HG02759 (cell line): ENCODE measurements at regions not wholly inside any gene's neighbourhood (a gene's known extent, or its start where the extent isn't known, plus 50 kb on each side); places are given as distances from the start of the nearest gene placed in this dataset.

Source experiments
- ATAC-seq: cut with Tn5 transposase; IDR thresholded peaks from one replicate; pipeline ENCODE4 v1.9.1; 2021; ENCODE audit warnings: mild to moderate bottlenecking, moderate library complexity; ENCODE audit not compliant: unreplicated experiment

DNA sequence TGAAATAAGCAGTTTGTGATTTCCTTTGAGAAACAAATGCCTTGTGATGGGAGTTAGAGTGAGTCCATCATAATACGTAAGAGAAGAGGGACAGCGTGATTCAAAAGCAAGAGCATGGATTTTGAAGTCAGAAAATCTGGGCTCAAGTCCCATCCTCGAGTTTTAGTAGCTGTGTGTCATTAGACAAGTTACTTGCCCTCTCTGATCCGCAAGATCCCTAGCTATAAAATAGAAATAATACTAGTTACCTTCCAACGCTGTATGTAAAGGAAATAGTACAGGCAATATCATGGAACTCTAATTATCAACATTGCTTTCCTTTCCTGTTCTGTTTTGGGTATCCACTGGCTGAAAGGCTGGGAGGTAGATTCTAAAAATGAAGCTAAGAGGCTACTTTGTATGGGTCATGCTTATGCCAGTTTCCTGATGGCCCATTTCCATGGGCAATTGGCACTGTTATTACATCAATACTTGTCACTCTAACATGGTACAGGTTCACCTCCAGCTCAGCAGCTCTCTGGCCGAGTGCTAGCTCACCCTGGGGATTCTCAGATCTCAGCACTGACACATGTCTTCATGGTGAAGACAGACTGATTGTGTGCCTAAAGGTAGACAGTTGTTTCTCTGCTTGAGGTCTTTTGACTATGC is 241.7 kb upstream of the KLF4 start:
- ATAC-seq = no peak

DNA sequence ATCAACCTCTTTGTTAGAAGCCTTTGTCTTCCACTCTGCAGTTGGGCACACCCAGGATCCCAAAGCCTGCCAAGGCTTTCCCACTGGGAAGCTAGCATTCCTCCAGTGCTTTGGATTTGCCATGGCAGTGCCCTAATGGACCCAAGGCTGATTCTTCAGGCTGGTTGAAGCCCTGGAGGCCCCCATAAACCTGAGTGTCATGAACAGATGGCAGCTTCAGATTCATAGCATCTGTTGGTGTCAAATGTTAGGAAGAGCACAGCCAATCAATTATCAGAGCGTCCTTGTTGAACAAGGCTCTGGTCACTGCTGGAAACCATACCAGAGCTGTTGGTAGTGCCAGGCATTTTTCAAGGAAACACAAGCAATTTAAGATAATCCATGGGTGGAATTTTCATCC is 241.1 kb upstream of the KLF4 start:
- ATAC-seq = no peak

DNA sequence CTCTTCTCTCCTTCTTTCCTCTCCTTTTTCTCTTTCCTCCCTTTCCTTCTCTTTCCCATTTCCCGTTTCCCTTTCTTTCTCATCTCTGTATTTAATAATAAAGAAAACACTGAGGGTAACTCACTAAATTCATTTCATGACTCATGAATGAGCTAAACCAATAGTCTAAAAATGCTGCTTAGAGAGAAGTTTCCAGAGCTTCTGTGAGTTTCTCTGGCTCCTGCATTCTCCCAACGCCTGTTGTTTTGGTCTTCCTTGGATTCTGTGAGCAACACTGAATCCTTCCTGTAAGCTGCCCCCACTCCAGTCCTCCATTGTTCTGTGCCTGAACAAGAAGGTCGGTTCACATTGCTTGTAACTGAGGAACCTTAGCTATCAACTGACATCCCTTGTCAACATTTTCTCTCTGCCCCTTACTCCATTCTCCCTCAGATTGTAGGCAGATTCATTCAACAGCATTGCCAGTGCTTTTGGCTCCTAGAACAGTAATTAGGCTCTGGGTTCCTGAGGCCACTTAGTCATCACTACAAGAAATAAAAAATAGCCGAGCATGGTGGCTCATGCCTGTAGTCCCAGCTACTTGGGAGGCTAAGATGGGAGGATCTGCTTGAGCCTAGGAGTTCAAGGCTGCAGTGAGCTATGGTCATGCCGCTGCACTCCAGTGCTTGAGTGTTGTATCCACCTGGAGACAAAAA is 237.7 kb upstream of the KLF4 start:
- ATAC-seq = no peak

DNA sequence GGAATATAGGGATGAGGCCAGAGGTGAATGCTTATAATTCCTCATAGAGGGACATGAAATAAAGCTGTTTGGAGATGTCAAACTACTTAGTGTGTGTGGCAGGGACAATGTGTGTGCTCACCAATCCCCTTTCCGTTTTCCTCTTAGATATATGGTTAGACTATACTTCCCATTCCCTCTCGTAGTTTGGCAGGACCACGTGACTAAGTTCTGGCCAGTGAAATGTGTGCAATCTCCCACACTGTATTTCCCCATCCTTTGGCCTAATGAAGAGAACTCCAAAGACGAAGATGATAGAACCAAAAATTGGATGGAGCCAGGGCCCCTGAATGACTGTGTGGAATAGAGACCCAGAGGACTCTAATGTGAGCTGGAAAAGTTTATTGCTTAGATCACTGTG is 233.4 kb upstream of the KLF4 start:
- ATAC-seq = no peak

DNA sequence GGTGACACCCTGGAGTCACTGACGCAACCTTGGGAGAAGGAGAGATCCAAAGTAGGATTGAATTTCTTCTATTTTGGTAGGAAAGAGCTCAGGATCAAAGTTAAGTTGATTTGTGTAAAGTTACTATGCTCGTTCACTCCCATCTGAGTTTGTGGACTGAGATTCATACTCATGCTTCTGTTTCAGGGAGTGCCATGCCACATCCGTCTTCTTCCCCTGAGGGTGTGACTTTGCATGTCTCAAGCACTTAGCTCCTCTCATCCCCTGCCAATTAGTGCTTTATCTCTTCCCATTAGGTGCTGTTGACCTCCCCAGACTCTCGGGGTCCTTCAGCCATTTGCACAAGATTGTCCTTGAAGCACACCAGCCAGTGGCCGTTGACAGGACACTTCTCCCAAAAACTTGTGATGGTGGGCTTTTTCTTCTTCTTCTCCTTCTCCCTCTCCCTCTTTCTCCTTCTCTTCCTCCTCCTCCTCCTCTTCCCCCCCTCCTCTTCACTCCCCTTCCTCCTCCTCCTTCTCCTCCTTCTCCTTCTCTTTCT is 232.2 kb upstream of the KLF4 start:
- ATAC-seq = no peak

DNA sequence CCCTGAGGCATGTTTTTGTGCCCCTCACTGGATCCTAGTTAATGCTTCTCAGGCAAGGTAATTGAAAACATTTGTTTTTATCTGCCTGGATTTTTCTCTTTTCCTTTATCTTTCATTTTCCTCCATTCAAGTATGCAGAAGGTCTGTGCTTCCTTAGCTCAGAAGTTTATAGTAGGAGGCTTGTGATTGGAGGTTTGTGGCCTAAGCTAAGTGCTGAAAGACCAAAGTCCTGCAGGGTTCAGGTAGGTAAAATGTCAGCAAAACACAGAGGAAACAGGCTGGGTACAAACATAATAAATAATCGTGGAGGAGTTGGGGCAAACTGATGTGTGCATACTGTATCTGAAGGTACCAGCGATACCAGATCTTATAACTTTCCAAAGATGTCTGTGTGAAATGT is 230.9 kb upstream of the KLF4 start:
- no peak for ATAC-seq

DNA sequence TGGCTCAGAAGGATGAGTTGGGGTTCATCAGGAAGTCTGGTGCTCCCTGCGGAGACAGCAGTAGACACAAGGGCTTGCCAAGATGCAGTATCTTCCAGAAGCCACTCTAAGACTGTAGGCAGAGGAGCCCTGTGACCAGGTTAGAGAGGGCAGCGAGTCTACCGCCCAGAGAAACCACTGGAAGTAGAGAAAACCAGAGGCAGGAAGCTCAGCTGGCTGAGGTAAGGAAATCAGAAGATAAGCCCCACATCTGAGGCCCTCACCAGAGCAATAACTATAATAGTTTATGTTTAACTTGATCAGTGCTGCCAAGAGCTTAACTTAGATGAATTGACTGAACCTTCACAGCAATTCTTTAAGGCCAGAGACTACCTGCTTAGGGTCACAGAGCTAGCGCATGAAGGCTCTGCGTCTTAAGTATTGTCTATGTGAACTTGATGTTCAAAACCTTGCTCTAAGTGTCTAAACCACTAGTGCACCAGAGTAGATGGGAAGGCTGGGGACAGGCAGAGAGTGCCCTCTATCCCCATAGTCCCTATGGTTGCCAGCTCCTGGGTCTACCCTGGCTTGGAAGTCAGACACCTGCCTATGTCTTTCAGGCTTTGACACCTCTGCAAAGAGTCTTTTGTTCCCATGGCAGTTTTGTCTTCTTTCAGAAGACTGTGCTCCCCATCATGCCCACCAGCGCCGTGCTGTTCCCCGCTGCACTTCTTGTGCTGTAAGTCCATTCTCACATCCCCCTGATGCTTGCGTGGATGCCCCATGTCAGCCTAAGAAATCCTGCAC is 228.2 kb upstream of the KLF4 start:
- no peak for ATAC-seq

DNA sequence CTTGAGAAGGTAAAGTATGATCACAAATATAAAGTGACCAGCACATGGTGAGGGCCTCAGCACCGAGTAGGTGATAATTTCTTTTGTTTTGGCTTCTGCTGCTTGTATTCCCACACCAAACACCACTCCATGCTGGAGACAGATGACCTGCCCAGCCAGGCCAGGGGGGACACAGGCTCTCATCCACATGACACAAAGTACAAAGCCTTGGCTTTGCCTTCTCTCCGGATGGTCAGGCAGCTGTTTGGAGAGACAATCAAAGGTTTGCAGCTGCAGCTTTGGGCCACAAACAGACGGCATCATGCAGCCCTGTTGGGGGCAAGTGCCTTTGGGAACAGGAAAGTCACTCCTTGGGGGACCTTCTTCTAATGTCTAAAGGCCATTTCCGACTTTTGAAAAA is 226.2 kb upstream of the KLF4 start:
- no peak for ATAC-seq

DNA sequence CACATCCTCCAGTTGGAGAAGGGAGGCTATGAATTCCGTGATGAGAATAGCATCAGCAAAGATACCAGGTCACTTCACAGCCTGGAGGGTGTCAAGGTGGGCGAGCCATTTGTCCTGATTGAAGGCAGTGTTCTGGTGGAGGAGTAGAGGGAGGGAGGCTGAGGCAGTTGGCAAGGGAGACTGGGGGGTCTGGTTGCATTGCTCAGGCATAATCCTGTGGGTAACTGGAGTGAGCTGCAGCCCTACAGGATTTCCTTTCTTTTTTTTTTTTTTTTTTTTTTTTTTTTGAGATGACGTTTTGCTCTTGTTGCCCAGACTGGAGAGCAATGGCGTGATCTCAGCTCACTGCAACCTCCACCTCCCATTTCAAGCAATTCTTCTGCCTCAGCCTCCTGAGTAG is 223.9 kb upstream of the KLF4 start:
- ATAC-seq = no peak

DNA sequence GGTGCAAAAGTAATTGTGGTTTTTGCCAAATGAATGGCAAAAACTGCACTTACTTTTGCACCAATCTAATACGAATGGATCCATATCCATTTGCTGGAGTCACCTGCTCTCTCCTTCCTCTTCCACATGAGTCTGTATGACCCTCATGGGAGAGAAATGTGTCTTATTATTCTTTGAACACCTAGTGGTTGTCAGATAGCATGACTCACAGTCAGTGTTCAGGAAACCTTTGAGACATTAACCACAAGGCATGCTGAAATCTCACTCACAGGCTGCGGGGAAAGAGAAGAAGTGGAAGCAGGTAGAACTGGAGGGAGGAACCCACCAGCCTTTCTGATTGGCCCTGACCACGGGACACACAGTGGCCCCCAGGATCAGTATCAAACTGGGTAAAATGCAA is 222.8 kb upstream of the KLF4 start:
- ATAC-seq = no peak

DNA sequence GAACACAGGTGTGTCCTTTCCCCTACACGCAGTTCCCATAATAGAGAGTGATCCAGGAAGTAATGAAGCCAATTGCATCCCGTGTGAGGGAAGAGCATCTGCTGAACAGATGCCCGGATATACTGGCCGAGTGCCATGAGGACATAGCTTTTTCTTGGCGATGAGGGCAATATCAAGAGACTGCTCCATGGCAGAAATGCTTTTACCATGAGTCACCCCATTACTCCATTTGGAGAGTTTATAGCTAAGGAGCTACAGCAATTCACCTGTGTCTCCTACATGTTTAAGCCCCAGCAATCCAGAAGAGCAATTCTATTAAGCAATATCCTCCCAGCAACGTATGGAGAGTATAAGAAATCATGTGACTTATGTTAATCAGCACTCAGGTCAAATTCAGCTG is 222.0 kb upstream of the KLF4 start:
- ATAC-seq = no peak

DNA sequence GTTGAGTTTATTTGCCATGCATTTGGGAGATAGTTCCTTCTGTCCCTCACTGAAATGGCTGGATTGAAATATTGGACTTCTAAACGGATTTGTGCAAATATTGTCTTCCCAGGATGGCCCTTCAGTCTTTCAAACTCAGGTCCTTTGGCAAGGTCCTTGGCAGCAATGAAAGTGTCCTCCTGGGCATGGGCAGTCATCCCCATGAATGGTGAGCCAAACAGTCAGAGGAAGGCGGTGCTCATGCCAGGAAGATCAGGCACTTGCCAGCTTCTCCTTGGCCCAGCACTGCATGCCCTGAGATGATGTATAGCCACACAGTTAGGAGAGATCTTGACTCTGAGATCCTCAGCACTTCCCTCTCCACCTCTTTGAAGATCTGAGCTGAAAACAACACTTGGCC is 221.4 kb upstream of the KLF4 start:
- no peak for ATAC-seq

DNA sequence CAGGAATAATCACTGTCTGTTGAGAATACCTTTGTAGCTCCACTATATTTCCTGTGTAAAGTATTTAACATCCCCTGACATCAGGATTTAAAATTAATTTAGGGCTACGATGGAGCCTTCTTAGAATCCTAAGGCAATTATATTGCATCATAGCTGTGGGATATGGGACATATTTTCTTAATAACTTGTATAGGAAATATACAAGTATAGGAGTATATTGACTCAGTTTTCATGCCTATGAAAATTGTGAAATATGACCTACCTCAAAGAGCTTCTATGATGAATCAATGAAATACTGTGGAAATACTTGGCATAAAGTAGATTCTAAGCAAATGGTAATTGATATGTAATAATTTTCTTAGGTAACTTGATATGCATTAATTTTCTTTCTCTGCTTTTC is 221.0 kb upstream of the KLF4 start:
- ATAC-seq = no peak

DNA sequence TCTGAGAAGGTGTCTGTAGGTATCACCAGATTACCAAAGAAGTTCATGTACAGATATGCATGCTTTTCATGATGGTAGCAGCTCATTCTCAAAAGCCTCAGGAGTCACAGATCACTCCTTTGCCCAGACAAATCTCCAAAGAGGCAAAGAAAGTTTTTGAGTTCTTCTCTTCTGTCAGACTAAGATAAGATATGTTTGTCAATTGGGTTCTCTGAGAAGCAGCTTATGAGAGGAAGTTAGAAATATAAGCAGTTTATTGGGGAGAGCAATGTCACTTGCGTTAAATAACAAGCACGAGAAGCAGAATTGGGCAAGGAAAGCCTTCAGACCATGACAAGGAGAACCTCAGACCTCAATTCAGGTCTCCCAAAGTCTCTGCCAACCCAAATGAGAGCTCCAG is 219.2 kb upstream of the KLF4 start:
- ATAC-seq = no peak

DNA sequence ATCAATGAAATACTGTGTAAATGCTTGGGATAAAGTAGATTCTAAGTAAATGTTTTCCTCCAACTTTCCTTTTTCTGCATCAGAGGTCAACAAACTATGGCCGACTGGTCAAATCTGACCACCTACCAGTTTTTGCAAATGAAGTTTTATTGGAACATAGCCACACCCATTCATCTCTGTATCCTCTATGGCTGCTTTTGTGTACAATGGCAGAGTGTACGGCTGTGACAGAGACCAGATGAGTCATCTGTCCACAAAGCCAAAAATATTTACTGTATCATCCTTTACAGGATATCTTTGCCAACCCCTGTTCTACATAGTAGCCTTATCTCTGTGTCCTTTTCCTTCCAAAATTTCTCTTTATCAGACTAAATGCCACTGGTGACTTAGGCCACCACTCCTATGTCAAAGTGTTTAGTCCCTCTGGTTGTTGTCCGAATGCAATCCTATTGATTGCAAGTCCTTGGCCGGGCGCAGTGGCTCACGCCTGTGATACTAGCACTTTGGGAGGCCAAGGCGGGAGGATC is 218.4 kb upstream of the KLF4 start:
- no peak for ATAC-seq

DNA sequence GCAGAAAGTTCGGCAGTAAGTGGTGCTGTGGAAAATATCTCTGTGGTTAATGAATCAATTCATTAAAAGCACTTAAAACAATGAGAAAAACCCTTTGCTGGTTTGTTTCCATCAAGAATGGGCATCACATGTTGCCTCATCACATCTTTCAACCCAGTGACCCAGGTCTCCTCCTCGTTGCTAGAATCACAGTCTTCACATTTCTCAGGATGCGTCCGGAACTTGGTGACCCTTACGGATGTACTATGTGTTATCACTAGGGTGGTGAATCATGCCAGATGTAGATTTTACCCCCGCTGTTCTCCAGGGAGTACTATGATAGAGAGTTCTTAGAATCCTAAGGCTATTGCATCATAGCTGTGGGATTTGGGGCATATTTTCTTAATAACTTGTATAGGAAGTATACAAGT is 217.9 kb upstream of the KLF4 start:
- ATAC-seq = no peak

DNA sequence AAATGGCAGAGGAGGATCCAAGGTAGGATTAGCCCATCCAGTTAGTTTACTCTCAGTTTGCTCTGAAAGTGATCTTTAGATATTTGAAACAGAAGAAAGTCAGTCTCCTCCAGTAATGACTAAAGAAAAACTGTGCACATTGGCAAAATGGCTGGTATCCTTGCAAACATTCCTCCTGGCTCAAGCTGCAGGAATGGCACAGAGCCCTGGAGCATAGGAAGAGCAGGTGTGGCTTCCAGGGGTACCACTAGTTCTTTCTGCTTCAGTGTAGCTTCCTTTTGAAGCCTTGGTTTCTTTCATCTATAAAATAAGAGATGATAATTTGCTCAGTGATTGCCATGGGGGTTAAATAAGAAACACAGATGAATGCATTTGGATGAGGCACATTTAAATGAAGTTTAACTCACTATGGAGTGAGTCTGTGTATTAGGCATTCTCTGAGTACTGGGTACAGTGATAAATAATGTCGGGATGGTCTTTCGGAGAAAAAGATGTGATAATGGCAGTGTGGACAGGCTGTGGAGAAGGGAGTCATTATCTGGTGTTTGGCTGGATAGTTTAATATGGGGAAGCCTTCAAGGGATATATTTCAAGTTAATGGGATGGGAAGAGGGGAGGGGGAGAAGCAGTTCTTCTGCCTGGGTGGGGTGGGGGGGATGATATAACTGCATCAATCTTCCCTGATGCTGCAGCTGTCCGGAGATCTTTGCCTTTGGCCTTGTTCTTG is 217.3 kb upstream of the KLF4 start:
- ATAC-seq = no peak

DNA sequence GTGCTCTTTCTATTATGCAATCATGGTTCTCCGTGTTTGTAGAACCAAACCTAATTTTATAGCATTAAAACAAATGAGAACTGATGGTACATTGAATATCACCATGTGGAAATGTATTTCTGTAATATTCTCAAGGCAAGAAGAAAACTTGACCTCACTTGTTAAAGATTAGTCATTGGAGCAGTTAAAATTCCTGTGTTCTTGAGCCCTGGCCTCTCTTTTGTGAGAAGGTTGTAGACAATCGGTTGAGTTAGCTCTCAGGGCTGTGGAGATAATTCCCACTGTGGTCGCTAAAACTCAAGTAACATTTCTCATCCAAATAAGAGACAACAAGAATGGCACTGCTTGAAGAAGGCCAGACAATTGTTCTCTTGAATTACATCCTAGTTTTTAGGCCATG is 216.0 kb upstream of the KLF4 start:
- no peak for ATAC-seq

DNA sequence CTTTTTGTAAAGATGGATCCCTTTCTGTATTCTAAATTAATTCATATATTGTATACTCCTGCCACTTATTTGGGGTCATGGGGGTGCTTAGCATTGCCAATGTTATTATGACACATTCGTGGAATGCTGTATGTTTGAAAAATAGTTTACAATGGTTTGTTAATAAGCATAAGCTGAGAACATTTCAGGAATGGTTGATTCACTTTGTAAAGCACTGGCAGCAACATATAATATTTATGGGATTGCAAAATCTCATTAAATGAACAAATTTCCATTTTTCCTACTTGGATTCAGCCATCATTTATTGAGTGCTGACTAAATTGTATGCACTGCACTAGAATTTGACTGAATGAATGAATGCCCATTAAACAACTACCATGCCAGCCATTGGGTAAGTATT is 215.2 kb upstream of the KLF4 start:
- no peak for ATAC-seq

DNA sequence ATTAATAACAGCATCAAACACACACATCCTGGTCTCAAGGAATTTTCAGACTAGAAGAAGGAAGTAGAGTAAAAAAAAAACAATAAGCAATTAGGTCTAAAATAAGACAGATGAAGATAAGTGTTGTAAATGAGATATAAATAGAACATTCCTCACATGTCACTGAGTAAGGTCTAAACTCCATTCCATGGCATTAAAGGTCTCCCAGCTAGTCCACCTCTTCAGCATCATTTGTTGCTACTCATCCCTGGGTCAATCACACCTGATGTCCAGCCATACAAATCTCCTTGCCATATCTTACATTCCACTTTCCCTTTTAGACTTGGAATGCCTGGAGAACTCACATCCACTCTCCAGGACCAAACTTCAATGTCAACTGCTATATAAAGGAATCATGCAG is 214.1 kb upstream of the KLF4 start:
- ATAC-seq = no peak

DNA sequence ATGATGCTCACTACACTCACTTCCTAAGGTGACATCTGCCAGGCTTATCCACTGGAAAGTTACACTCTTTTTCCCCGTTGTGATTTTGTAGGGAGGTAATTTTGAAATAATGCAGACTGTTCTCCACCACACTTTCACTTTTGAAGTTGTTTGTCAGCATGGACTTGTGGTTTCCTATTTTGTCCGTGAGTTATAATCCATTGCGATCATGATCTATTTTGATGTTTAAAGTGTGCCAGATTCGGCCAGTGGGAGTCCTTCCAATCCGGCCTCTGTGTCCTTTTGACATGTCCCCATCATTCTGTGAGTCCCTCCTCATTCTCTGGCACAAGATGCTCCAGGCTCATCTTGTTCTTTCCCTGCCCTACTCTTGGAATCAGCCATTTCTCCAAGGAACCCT is 211.3 kb upstream of the KLF4 start:
- no peak for ATAC-seq
